H1 (cell line): ENCODE measurements at regions not wholly inside any gene's neighbourhood (a gene's known extent, or its start where the extent isn't known, plus 50 kb on each side); places are given as distances from the start of the nearest gene placed in this dataset.

Experiments
- CTCF ChIA-PET: fragments of 300-600 bp; sonication (Branson Sonifier 250); formaldehyde crosslinking; loops from one replicate; lab custom pipeline; 2021; ENCODE audit not compliant: partially characterized antibody; lab: Charles Lee
- POLR2A ChIA-PET: fragments of 300-600 bp; sonication (Branson Sonifier 250); formaldehyde crosslinking; loops from one replicate; lab custom pipeline; 2021; ENCODE audit warnings: inconsistent platforms; ENCODE audit not compliant: partially characterized antibody; lab: Charles Lee
- DNase-seq, 2 experiments: peaks; one replicate each; pipeline versions ENCODE4 v3.0.0 to v3.0.0-alpha.2; 2010 to 2022; ENCODE audit warnings: low spot score in 2 of 2, low read depth in 1 of 2, mixed read lengths in 1 of 2
- FAIRE-seq: peaks from 2 replicates; lab custom pipeline; 2011; peaks lifted over from hg19 to GRCh38; lab: Jason Lieb, UNC
- H2AFZ ChIP-seq: 2 replicates; pipeline ENCODE4 v1.8.1; 2012; ENCODE audit warnings: low read length, inconsistent platforms
- H2AK5ac ChIP-seq: 2 replicates; pipeline ENCODE4 v1.6.1; 2013; ENCODE audit warnings: low read depth, low read length
- H2BK120ac ChIP-seq: replicated peaks from 2 replicates; pipeline ENCODE3; 2013; ENCODE audit warnings: low read depth, low read length, inconsistent platforms
- H2BK12ac ChIP-seq: 2 replicates; pipeline ENCODE4 v1.6.1; 2013; ENCODE audit warnings: low read depth, low read length
- H2BK15ac ChIP-seq: 2 replicates; pipeline ENCODE4 v1.6.1; 2013; ENCODE audit warnings: low read length
- H2BK20ac ChIP-seq: 2 replicates; pipeline ENCODE4 v1.6.1; 2013; ENCODE audit warnings: low read length
- H2BK5ac ChIP-seq: 2 replicates; pipeline ENCODE4 v1.6.1; 2013; ENCODE audit warnings: low read depth, low read length
- H3K14ac ChIP-seq: 2 replicates; pipeline ENCODE4 v1.6.1; 2013; ENCODE audit warnings: inconsistent platforms; ENCODE audit not compliant: insufficient read length
- H3K18ac ChIP-seq: 2 replicates; pipeline ENCODE4 v1.6.1; 2013; ENCODE audit warnings: low read length; ENCODE audit errors: extremely low read depth
- H3K23ac ChIP-seq: 2 replicates; pipeline ENCODE4 v1.6.1; 2013; ENCODE audit warnings: inconsistent platforms; ENCODE audit not compliant: insufficient read length
- H3K23me2 ChIP-seq: 2 replicates; pipeline ENCODE4 v1.6.1; 2013; ENCODE audit warnings: low read depth, low read length
- H3K27ac ChIP-seq: 2 replicates; pipeline ENCODE4 v1.6.1; 2011; ENCODE audit warnings: low read depth, low read length, inconsistent platforms
- H3K27me3 ChIP-seq, 4 experiments: replicated peaks in 1 of 4; 1 replicate in 1 of 4; 2 replicates in 3 of 4; pipeline versions ENCODE4 v1.6.1 to v1.8.1; 2011 to 2013; ENCODE audit warnings: low read length in 3 of 4, mild to moderate bottlenecking in 3 of 4, inconsistent platforms in 2 of 4, mixed read lengths in 2 of 4, moderate library complexity in 1 of 4; ENCODE audit not compliant: control insufficient read depth in 3 of 4, insufficient read depth in 3 of 4; ENCODE audit errors: extremely low read depth in 1 of 4
- H3K36me3 ChIP-seq, 4 experiments: 2 replicates each; pipeline versions ENCODE4 v1.6.1 to v1.8.1; 2011 to 2013; ENCODE audit warnings: mild to moderate bottlenecking in 4 of 4, low read length in 3 of 4, moderate library complexity in 2 of 4, control low read depth in 1 of 4, inconsistent platforms in 1 of 4; ENCODE audit not compliant: insufficient read depth in 4 of 4, control insufficient read depth in 2 of 4
- H3K4ac ChIP-seq: replicated peaks from 2 replicates; pipeline ENCODE3; 2013; ENCODE audit warnings: low read length, low read depth, mixed read lengths, inconsistent platforms; ENCODE audit not compliant: insufficient read length
- H3K4me1 ChIP-seq, 4 experiments: replicated peaks in 1 of 4; 1 replicate in 1 of 4; 2 replicates in 3 of 4; pipeline versions ENCODE4 v1.6.1 to v1.8.1; 2011 to 2013; ENCODE audit warnings: low read length in 3 of 4, inconsistent platforms in 2 of 4, mixed read lengths in 1 of 4; ENCODE audit not compliant: insufficient read depth in 4 of 4, control insufficient read depth in 3 of 4
- H3K4me2 ChIP-seq, 2 experiments: 2 replicates each; pipeline versions ENCODE4 v1.6.1 to v1.8.1; 2011 to 2013; ENCODE audit warnings: low read depth in 2 of 2, low read length in 2 of 2, control low read depth in 1 of 2, inconsistent platforms in 1 of 2, mild to moderate bottlenecking in 1 of 2; ENCODE audit not compliant: insufficient read depth in 1 of 2
- H3K4me3 ChIP-seq, 4 experiments: fragments of 200-600, 300-600 bp in 1 of 4; sonication (generic), shearing (Covaris generic), sonication (Bioruptor Twin) in 1 of 4; 2 replicates each; pipeline versions ENCODE4 v1.5.1 to v1.8.1; 2011 to 2016; ENCODE audit warnings: low read length in 4 of 4, low read depth in 3 of 4, control low read depth in 2 of 4, inconsistent platforms in 2 of 4, mild to moderate bottlenecking in 2 of 4, mixed read lengths in 1 of 4, moderate library complexity in 1 of 4; ENCODE audit not compliant: insufficient read depth in 2 of 4; ENCODE audit errors: extremely low read depth in 1 of 4
- H3K56ac ChIP-seq: replicated peaks from 2 replicates; pipeline ENCODE3; 2013; ENCODE audit warnings: low read depth, mild to moderate bottlenecking, mixed read lengths, low read length, inconsistent platforms; ENCODE audit not compliant: insufficient read length
- H3K79me1 ChIP-seq: 2 replicates; pipeline ENCODE4 v1.6.1; 2013; ENCODE audit warnings: low read depth, low read length, control low read depth
- H3K79me2 ChIP-seq, 2 experiments: 2 replicates each; pipeline versions ENCODE4 v1.6.1 to v1.8.1; 2012 to 2013; ENCODE audit warnings: low read length in 2 of 2, mild to moderate bottlenecking in 2 of 2, inconsistent platforms in 1 of 2; ENCODE audit not compliant: insufficient read depth in 2 of 2, control insufficient read depth in 1 of 2
- H3K9ac ChIP-seq, 4 experiments: replicated peaks in 1 of 4; 1 replicate in 1 of 4; 2 replicates in 3 of 4; pipeline versions ENCODE4 v1.6.1 to v1.8.1; 2011 to 2013; ENCODE audit warnings: low read depth in 3 of 4, low read length in 3 of 4, control low read depth in 2 of 4, mild to moderate bottlenecking in 2 of 4, moderate library complexity in 2 of 4, inconsistent platforms in 1 of 4; ENCODE audit errors: extremely low read depth in 1 of 4
- H3K9me3 ChIP-seq, 2 experiments: 2 replicates each; pipeline versions ENCODE4 v1.6.1 to v1.8.1; 2012 to 2013; ENCODE audit warnings: mild to moderate bottlenecking in 2 of 2, moderate library complexity in 2 of 2, control low read depth in 1 of 2, inconsistent platforms in 1 of 2, low read depth in 1 of 2, low read length in 1 of 2, mixed read lengths in 1 of 2; ENCODE audit not compliant: insufficient read depth in 2 of 2
- H4K20me1 ChIP-seq, 2 experiments: replicated peaks in 1 of 2; 2 replicates each; pipeline versions ENCODE3 to v1.8.1; 2011 to 2013; ENCODE audit warnings: inconsistent platforms in 2 of 2, low read length in 2 of 2, mild to moderate bottlenecking in 1 of 2; ENCODE audit not compliant: insufficient read depth in 2 of 2, control insufficient read depth in 1 of 2
- H4K5ac ChIP-seq: 2 replicates; pipeline ENCODE4 v1.6.1; 2013; ENCODE audit warnings: low read length, low read depth, mixed read lengths, inconsistent platforms; ENCODE audit not compliant: insufficient read length
- H4K8ac ChIP-seq: 2 replicates; pipeline ENCODE4 v1.8.0; 2013; ENCODE audit warnings: mild to moderate bottlenecking, moderate library complexity, low read length, inconsistent platforms; ENCODE audit not compliant: insufficient read depth; ENCODE audit errors: extremely low read depth
- H4K91ac ChIP-seq: replicated peaks from 2 replicates; pipeline ENCODE3; 2013; ENCODE audit warnings: low read length, mixed read lengths, inconsistent platforms; ENCODE audit not compliant: insufficient read length
- ATF2 ChIP-seq: IDR thresholded peaks from 2 replicates; pipeline ENCODE4 v1.6.1; 2012; ENCODE audit warnings: low read length, inconsistent platforms
- BCL11A ChIP-seq, 2 experiments: IDR thresholded peaks; one replicate each; pipeline ENCODE4 v1.6.1; 2011; ENCODE audit warnings: low read depth in 2 of 2, low read length in 2 of 2, mild to moderate bottlenecking in 2 of 2
- CEBPB ChIP-seq: IDR thresholded peaks from 2 replicates; pipeline ENCODE4 v1.6.1; 2012; ENCODE audit warnings: low read depth, low read length
- NRF1 ChIP-seq: IDR thresholded peaks from 2 replicates; pipeline ENCODE4 v1.6.1; 2011; ENCODE audit warnings: mild to moderate bottlenecking, low read depth, low read length, improper control_type of control experiment
- POLR2A ChIP-seq, 2 experiments: IDR thresholded peaks; 1 replicate in 1 of 2; 2 replicates in 1 of 2; pipeline ENCODE4 v1.6.1; 2011; ENCODE audit warnings: low read depth in 2 of 2, low read length in 2 of 2, mild to moderate bottlenecking in 2 of 2; ENCODE audit errors: control extremely low read depth in 1 of 2
- SP2 ChIP-seq: IDR thresholded peaks from 2 replicates; pipeline ENCODE4 v1.6.1; 2012; ENCODE audit warnings: mild to moderate bottlenecking, low read length, inconsistent platforms
- SUZ12 ChIP-seq: fragments of 200-600 bp; sonication (generic); IDR thresholded peaks from 2 replicates; pipeline ENCODE4 v1.6.1; 2012; ENCODE audit warnings: mild to moderate bottlenecking, inconsistent platforms, low read length, moderate library complexity, mixed read lengths
- TCF12 ChIP-seq: IDR thresholded peaks from 2 replicates; pipeline ENCODE4 v1.6.1; 2011; ENCODE audit warnings: low read depth, mild to moderate bottlenecking, low read length
- TEAD4 ChIP-seq: IDR thresholded peaks from 2 replicates; pipeline ENCODE4 v1.6.1; 2012; ENCODE audit warnings: low read depth, low read length, inconsistent platforms, mixed read lengths
- WGBS, 2 experiments: shearing (Covaris generic) in 1 of 2; methylation state at CpG; one replicate each; pipeline versions ENCODE4 v1.1.6 to v1.1.7; 2013 to 2015; ENCODE audit warnings: low lambda C conversion rate in 2 of 2, mixed read lengths in 2 of 2, inconsistent platforms in 1 of 2, low coverage in 1 of 2, missing lambda C conversion rate in 1 of 2; ENCODE audit not compliant: insufficient replicate concordance in 2 of 2, insufficient coverage in 1 of 2, insufficient read length in 1 of 2; ENCODE audit errors: extremely low coverage in 1 of 2, missing lambda C conversion rate in 1 of 2; 5-methylcytosine and 5-hydroxymethylcytosine counted together
- TF ChIP-seq, protein P1 (sequence below), 3 experiments: IDR thresholded peaks; 1 replicate in 2 of 3; 2 replicates in 1 of 3; pipeline versions ENCODE4 v1.5.1 to v1.6.1; 2011; ENCODE audit warnings: low read length in 3 of 3, mild to moderate bottlenecking in 3 of 3, inconsistent platforms in 2 of 3, low read depth in 1 of 3, moderate library complexity in 1 of 3; ENCODE audit not compliant: insufficient read depth in 1 of 3; ENCODE audit errors: control extremely low read depth in 1 of 3

- Histone ChIP-seq H4K20me1 (no peaks in the 10 kb centered on the region), H2BK120ac (no peak overlapping the region)
- TF ChIP-seq TEAD4 = no peak
- TF ChIP-seq NRF1 = no peak
- TF ChIP-seq, protein P1, sequence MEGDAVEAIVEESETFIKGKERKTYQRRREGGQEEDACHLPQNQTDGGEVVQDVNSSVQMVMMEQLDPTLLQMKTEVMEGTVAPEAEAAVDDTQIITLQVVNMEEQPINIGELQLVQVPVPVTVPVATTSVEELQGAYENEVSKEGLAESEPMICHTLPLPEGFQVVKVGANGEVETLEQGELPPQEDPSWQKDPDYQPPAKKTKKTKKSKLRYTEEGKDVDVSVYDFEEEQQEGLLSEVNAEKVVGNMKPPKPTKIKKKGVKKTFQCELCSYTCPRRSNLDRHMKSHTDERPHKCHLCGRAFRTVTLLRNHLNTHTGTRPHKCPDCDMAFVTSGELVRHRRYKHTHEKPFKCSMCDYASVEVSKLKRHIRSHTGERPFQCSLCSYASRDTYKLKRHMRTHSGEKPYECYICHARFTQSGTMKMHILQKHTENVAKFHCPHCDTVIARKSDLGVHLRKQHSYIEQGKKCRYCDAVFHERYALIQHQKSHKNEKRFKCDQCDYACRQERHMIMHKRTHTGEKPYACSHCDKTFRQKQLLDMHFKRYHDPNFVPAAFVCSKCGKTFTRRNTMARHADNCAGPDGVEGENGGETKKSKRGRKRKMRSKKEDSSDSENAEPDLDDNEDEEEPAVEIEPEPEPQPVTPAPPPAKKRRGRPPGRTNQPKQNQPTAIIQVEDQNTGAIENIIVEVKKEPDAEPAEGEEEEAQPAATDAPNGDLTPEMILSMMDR (IDR thresholded peaks at IDR 0.05; ENCODE audit: control extremely low read depth in 1 of 3, insufficient read depth in 1 of 3, low read depth in 1 of 3, low read length in 3 of 3) = no peak
- TF ChIP-seq BCL11A (IDR thresholded peaks at IDR 0.05; ENCODE audit: low read depth in 2 of 2, low read length in 2 of 2) = no peak
- TF ChIP-seq POLR2A (IDR thresholded peaks at IDR 0.05; ENCODE audit: control extremely low read depth in 1 of 2, low read depth in 2 of 2, low read length in 2 of 2) = no peak
- no peak for TF ChIP-seq ATF2
- no peak for TF ChIP-seq CEBPB
- TF ChIP-seq TCF12 = no peak
- no peak for TF ChIP-seq SP2
- no peak for TF ChIP-seq SUZ12
Observed at GRCh38 chr13:109331011-109331433, 455.4 kb downstream of the IRS2 start.

More at GRCh38 chr13:109331011-109331433, 455.4 kb downstream of the IRS2 start:
- H4K91ac ChIP-seq = no peak overlapping the region
- H3K79me2 ChIP-seq = no peaks in the 10 kb centered on the region
- H3K9ac ChIP-seq = no peak overlapping the region
- H3K27me3 ChIP-seq = no peaks in the 10 kb centered on the region
- no peak overlapping the region for H2AK5ac ChIP-seq
- H4K8ac ChIP-seq = no peak overlapping the region
- no peak overlapping the region for H3K14ac ChIP-seq
- H2AFZ ChIP-seq = no peak overlapping the region
- H4K5ac ChIP-seq = no peak overlapping the region
- H3K4ac ChIP-seq = no peak overlapping the region
- no peaks in the 10 kb centered on the region for H3K36me3 ChIP-seq
- no peaks in the 10 kb centered on the region for H3K23me2 ChIP-seq
- no peak overlapping the region for H3K18ac ChIP-seq
- H3K27ac ChIP-seq = no peak overlapping the region
- no peaks in the 10 kb centered on the region for H3K79me1 ChIP-seq
- 88% methylated on average over 2 of the region's 2 CpGs; no CpG with 5 or more reads in 1 of the 2 experiments for WGBS, 2 experiments
- no peak overlapping the region for H3K4me2 ChIP-seq
- FAIRE-seq = no peak
- peaks cover 0 to 3% (median 0%) of the 10 kb centered on the region in 4 experiments; a peak in 2 of 7 replicates for H3K4me1 ChIP-seq
- H2BK15ac ChIP-seq = no peak overlapping the region
- H3K56ac ChIP-seq = no peak overlapping the region
- H3K4me3 ChIP-seq = no peak overlapping the region
- H2BK12ac ChIP-seq = no peak overlapping the region
- ChIA-PET CTCF (no interaction called here), POLR2A (no interaction called here)
- H2BK20ac ChIP-seq = no peak overlapping the region
- no peak overlapping the region for H3K23ac ChIP-seq
- DNase-seq = no peak
- H2BK5ac ChIP-seq = no peak overlapping the region
- no peaks in the 10 kb centered on the region for H3K9me3 ChIP-seq
